SK-N-SH (cell line): ENCODE measurements at regions not wholly inside any gene's neighbourhood (a gene's known extent, or its start where the extent isn't known, plus 50 kb on each side); places are given as distances from the start of the nearest gene placed in this dataset.

Source experiments
- CTCF ChIP-seq: fragments of 200-600 bp; sonication (generic); IDR thresholded peaks from 2 replicates; pipeline ENCODE4 v1.6.1; 2017; ENCODE audit warnings: antibody characterized with exemption, mild to moderate bottlenecking, moderate library complexity
- EP300 ChIP-seq, 2 experiments: IDR thresholded peaks; 2 replicates each; pipeline versions ENCODE4 v1.4.0 to v1.6.1; 2012; ENCODE audit warnings: borderline replicate concordance in 1 of 2, low read depth in 1 of 2, low read length in 1 of 2
- FOSL2 ChIP-seq: IDR thresholded peaks from 2 replicates; pipeline ENCODE4 v1.4.0; 2012; ENCODE audit warnings: low read depth, mild to moderate bottlenecking, moderate library complexity, borderline replicate concordance
- NFIC ChIP-seq: IDR thresholded peaks from 2 replicates; pipeline ENCODE4 v1.4.0; 2012; ENCODE audit warnings: borderline replicate concordance
- RAD21 ChIP-seq: IDR thresholded peaks from 2 replicates; pipeline ENCODE4 v1.6.1; 2012; ENCODE audit warnings: mild to moderate bottlenecking, low read length
- RCOR1 ChIP-seq: fragments of 150-350 bp; IDR thresholded peaks from 2 replicates; pipeline ENCODE4 v1.6.1; 2017; ENCODE audit warnings: antibody characterized with exemption, low read length
- REST ChIP-seq: IDR thresholded peaks from 2 replicates; pipeline ENCODE4 v1.6.1; 2012; ENCODE audit warnings: mild to moderate bottlenecking, low read depth, low read length, moderate library complexity
- RFX5 ChIP-seq: IDR thresholded peaks from 2 replicates; pipeline ENCODE4 v1.6.1; 2012; ENCODE audit warnings: mild to moderate bottlenecking, improper control_type of control experiment, low read length
- RXRA ChIP-seq: IDR thresholded peaks from 2 replicates; pipeline ENCODE4 v1.4.0; 2012; ENCODE audit warnings: low read depth, mild to moderate bottlenecking, borderline replicate concordance
- SMC3 ChIP-seq: IDR thresholded peaks from 2 replicates; pipeline ENCODE4 v1.6.1; 2012; ENCODE audit warnings: low read depth, low read length, improper control_type of control experiment
- YY1 ChIP-seq: IDR thresholded peaks from 2 replicates; pipeline ENCODE4 v1.4.0; 2012; ENCODE audit warnings: low read depth, mild to moderate bottlenecking
- TF ChIP-seq, protein P1 (sequence below): fragments of 150-350 bp; IDR thresholded peaks from 2 replicates; pipeline ENCODE4 v1.6.1; 2017; ENCODE audit warnings: antibody characterized with exemption, low read length, low read depth, borderline replicate concordance

DNA sequence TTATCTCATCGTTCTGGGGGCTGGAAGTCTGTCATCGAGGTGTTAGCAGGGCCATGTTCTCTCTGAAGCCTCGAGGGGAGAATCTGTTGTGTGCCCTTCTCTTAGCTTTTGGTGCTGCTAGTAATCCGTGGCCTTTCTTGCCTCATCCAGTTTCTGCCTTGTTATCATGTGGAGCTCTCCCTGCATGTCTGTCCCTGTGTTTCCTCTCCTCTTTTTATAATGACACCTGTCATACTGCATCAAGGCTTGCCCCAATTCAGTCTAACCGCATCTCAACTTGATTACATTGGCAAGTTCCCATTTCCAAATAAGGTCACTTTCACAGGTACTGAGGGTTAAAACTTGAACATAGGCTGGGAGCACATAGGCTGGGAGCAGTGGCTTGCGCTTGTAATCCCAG lies 82.6 kb upstream of the CNIH3 start:
- TF ChIP-seq RAD21 (no peak), CTCF (no peak), RCOR1 (no peak), NFIC (no peak), RFX5 (no peak), EP300 (IDR thresholded peaks at IDR 0.05; ENCODE audit: borderline replicate concordance in 1 of 2, low read depth in 1 of 2, low read length in 1 of 2) (no peak), REST (no peak), SMC3 (no peak), RXRA (no peak), YY1 (no peak), FOSL2 (no peak)
- TF ChIP-seq, protein P1, sequence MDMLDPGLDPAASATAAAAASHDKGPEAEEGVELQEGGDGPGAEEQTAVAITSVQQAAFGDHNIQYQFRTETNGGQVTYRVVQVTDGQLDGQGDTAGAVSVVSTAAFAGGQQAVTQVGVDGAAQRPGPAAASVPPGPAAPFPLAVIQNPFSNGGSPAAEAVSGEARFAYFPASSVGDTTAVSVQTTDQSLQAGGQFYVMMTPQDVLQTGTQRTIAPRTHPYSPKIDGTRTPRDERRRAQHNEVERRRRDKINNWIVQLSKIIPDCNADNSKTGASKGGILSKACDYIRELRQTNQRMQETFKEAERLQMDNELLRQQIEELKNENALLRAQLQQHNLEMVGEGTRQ = no peak
